ENCODE measurements at regions not wholly inside any gene's neighbourhood (a gene's known extent, or its start where the extent isn't known, plus 50 kb on each side); places are given as distances from the start of the nearest gene placed in this dataset.
"Not testable (repeated sequence)": the region's sequence is repeated elsewhere in the genome, so short reads cannot be mapped to it uniquely, and the experiment has no call there.

GRCh38 chr3:70471464-70472342, 159.3 kb upstream of the MDFIC2 start:
- DNase-seq: no peak

GRCh38 chr3:70466096-70466495, 153.7 kb upstream of the MDFIC2 start:
- DNase-seq: no peak

GRCh38 chr3:70464876-70465275, 152.4 kb upstream of the MDFIC2 start:
- DNase-seq: no peak

GRCh38 chr3:70464465-70464864, 152.0 kb upstream of the MDFIC2 start:
- no peak for DNase-seq

GRCh38 chr3:70450220-70450619, 137.8 kb upstream of the MDFIC2 start:
- not testable (repeated sequence) for DNase-seq

- not testable (repeated sequence) for DNase-seq
Observed at GRCh38 chr3:70435422-70435821, 123.0 kb upstream of the MDFIC2 start.

GRCh38 chr3:70433091-70433490, 120.7 kb upstream of the MDFIC2 start:
- DNase-seq: no peak

- no peak for DNase-seq
Observed at GRCh38 chr3:70431911-70432310, 119.5 kb upstream of the MDFIC2 start.

- no peak for DNase-seq
Observed at GRCh38 chr3:70426071-70426470, 113.6 kb upstream of the MDFIC2 start.

- DNase-seq: no peak
Observed at GRCh38 chr3:70421506-70421905, 109.1 kb upstream of the MDFIC2 start.

GRCh38 chr3:70409018-70409417, 96.6 kb upstream of the MDFIC2 start:
- no peak for DNase-seq

GRCh38 chr3:70400194-70400593, 87.8 kb upstream of the MDFIC2 start:
- DNase-seq: no peak

- DNase-seq: no peak
Observed at GRCh38 chr3:70393881-70394612, 81.6 kb upstream of the MDFIC2 start.

GRCh38 chr3:70392227-70392626, 79.8 kb upstream of the MDFIC2 start:
- no peak for DNase-seq

GRCh38 chr3:70387889-70388288, 75.5 kb upstream of the MDFIC2 start:
- no peak for DNase-seq

GRCh38 chr3:70386846-70387245, 74.4 kb upstream of the MDFIC2 start:
- DNase-seq: no peak

- DNase-seq: no peak
Observed at GRCh38 chr3:70386043-70386442, 73.6 kb upstream of the MDFIC2 start.

- no peak for DNase-seq
Observed at GRCh38 chr3:70383360-70383831, 71.0 kb upstream of the MDFIC2 start.

GRCh38 chr3:70374179-70374578, 61.7 kb upstream of the MDFIC2 start:
- no peak for DNase-seq
